Forelimb muscle (tissue), 1 donor: ENCODE measurements at regions not wholly inside any gene's neighbourhood (a gene's known extent, or its start where the extent isn't known, plus 50 kb on each side); places are given as distances from the start of the nearest gene placed in this dataset.

Source experiments
- DNase-seq: peaks from one replicate; pipeline ENCODE4 v3.0.0-alpha.2; 2013; ENCODE audit warnings: low read depth

GRCh38 chr4:10753856-10754402, 69.4 kb upstream of the CLNK start:
- no peak for DNase-seq

GRCh38 chr4:10753336-10753735, 68.8 kb upstream of the CLNK start:
- peak; percentile 41 for DNase-seq

- DNase-seq, result peak; percentile 51
Observed at GRCh38 chr4:10750714-10751113, 66.1 kb upstream of the CLNK start.

GRCh38 chr4:10747186-10747585, 62.6 kb upstream of the CLNK start:
- no peak for DNase-seq

GRCh38 chr4:10746371-10747171, 62.0 kb upstream of the CLNK start:
- no peak for DNase-seq

GRCh38 chr4:10743357-10743756, 58.8 kb upstream of the CLNK start:
- no peak for DNase-seq

GRCh38 chr4:10741961-10742699, 57.6 kb upstream of the CLNK start:
- no peak for DNase-seq

GRCh38 chr4:10740891-10741620, 56.5 kb upstream of the CLNK start:
- DNase-seq, result no peak

- DNase-seq, result no peak
Observed at GRCh38 chr4:10740251-10740650, 55.7 kb upstream of the CLNK start.

GRCh38 chr4:10738826-10739489, 54.4 kb upstream of the CLNK start:
- no peak for DNase-seq

GRCh38 chr4:10737337-10737736, 52.8 kb upstream of the CLNK start:
- DNase-seq, result no peak

GRCh38 chr4:10736895-10737294, 52.3 kb upstream of the CLNK start:
- no peak for DNase-seq

- DNase-seq, result no peak
Observed at GRCh38 chr4:10736266-10736665, 51.7 kb upstream of the CLNK start.

- DNase-seq, result no peak
Observed at GRCh38 chr4:10734697-10735096, 50.1 kb upstream of the CLNK start.
